HCT116 (cell line): ENCODE measurements at regions not wholly inside any gene's neighbourhood (a gene's known extent, or its start where the extent isn't known, plus 50 kb on each side); places are given as distances from the start of the nearest gene placed in this dataset.

Experiments
- CEBPB ChIP-seq: IDR thresholded peaks from 2 replicates; pipeline ENCODE4 v1.6.1; 2012; ENCODE audit warnings: low read depth
- CTCF ChIP-seq, 3 experiments: fragments of 200-600 bp in 1 of 3; sonication (generic) in 1 of 3; IDR thresholded peaks in 2 of 3; conservative IDR thresholded peaks in 1 of 3; 2 replicates each; pipeline ENCODE4 v1.5.1; 2012 to 2017; ENCODE audit warnings: low read depth in 2 of 3, low read length in 2 of 3, antibody characterized with exemption in 1 of 3, borderline replicate concordance in 1 of 3, control low read depth in 1 of 3, mild to moderate bottlenecking in 1 of 3, mixed read lengths in 1 of 3, mixed run types in 1 of 3, moderate library complexity in 1 of 3; ENCODE audit not compliant: insufficient read depth in 1 of 3
- EZH2phosphoT487 ChIP-seq: fragments of 200-600 bp; IDR thresholded peaks from 2 replicates; pipeline ENCODE4 v1.6.1; 2018; ENCODE audit warnings: antibody characterized with exemption, borderline replicate concordance
- MAX ChIP-seq: IDR thresholded peaks from 2 replicates; pipeline ENCODE4 v1.6.1; 2012
- POLR2A ChIP-seq: IDR thresholded peaks from 2 replicates; pipeline ENCODE4 v1.7.0; 2011; ENCODE audit warnings: borderline replicate concordance; ENCODE audit not compliant: insufficient read depth, insufficient read length; ENCODE audit errors: extremely low read depth
- POLR2AphosphoS5 ChIP-seq: IDR thresholded peaks from 2 replicates; pipeline ENCODE4 v1.6.1; 2011; ENCODE audit warnings: mild to moderate bottlenecking, low read depth, low read length, moderate library complexity
- RAD21 ChIP-seq: IDR thresholded peaks from 2 replicates; pipeline ENCODE4 v1.6.1; 2012; ENCODE audit warnings: low read depth, mild to moderate bottlenecking
- SIN3A ChIP-seq: IDR thresholded peaks from 2 replicates; pipeline ENCODE4 v1.6.1; 2012; ENCODE audit warnings: low read depth
- TCF7L2 ChIP-seq: IDR thresholded peaks from 2 replicates; pipeline ENCODE4 v1.7.0; 2011; ENCODE audit warnings: borderline replicate concordance, inconsistent platforms; ENCODE audit not compliant: insufficient read depth, insufficient read length; ENCODE audit errors: extremely low read depth
- YY1 ChIP-seq: IDR thresholded peaks from 2 replicates; pipeline ENCODE4 v1.6.1; 2011; ENCODE audit warnings: low read length, low read depth, moderate library complexity, mild to moderate bottlenecking; ENCODE audit not compliant: insufficient replicate concordance; ENCODE audit errors: extremely low read depth
- ZFX ChIP-seq: fragments of 450-650 bp; IDR thresholded peaks from 2 replicates; pipeline ENCODE4 v1.6.1; 2017

GRCh38 chr20:7687065-7687464, 253.2 kb downstream of the HAO1 start:
- TF ChIP-seq EZH2phosphoT487 (no peak), YY1 (no peak), MAX (no peak), RAD21 (no peak), POLR2AphosphoS5 (no peak), CTCF (IDR thresholded peaks at IDR 0.05 in 2 of 3, conservative IDR thresholded peaks at IDR 0.05 in 1 of 3; ENCODE audit: borderline replicate concordance in 1 of 3, insufficient read depth in 1 of 3, low read depth in 2 of 3, low read length in 2 of 3) (no peak), POLR2A (no peak), TCF7L2 (no peak), SIN3A (no peak), CEBPB (no peak), ZFX (no peak)
